Hippocampal formation (tissue), 2 donors: ENCODE measurements at regions not wholly inside any gene's neighbourhood (a gene's known extent, or its start where the extent isn't known, plus 50 kb on each side); places are given as distances from the start of the nearest gene placed in this dataset.

Experiments
- DNase-seq, 2 donors: peaks; one replicate each; lab custom pipeline; 2025; lab: John Stamatoyannopoulos, UW

DNA sequence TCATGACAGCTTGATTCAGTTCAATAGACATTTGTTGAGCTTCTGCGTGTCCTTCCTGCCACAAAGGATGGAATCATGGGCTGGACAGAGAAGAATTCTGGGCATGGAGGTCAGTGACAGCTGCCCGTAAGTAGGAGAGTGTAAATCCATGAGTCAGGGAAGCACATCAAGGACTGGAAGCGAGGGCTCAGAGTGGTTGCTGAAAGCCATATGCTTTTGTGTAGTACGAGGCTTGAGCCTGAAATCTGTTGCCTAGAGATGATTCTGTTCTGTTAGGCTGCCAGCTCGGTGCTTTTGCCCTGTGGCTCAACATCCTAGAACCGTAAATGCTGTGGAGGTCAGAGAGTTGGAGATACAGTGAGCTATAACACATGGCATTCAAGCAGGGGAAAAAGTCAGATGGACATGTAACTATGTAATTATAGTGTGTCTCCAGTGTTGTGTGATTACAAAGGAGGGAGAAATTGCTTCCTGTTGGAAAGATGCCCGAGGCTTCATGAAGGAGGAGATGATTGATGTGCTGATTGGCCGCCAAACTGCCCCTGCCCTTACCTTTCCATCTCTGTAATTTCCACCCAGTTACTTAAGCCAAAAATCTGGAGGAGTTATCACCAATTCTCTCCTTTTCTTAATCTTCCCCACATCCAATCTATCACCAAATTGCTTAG is 92.8 kb upstream of the CACNA1E start:
- DNase-seq = peak in 1 of 2 donors; percentile 12

DNA sequence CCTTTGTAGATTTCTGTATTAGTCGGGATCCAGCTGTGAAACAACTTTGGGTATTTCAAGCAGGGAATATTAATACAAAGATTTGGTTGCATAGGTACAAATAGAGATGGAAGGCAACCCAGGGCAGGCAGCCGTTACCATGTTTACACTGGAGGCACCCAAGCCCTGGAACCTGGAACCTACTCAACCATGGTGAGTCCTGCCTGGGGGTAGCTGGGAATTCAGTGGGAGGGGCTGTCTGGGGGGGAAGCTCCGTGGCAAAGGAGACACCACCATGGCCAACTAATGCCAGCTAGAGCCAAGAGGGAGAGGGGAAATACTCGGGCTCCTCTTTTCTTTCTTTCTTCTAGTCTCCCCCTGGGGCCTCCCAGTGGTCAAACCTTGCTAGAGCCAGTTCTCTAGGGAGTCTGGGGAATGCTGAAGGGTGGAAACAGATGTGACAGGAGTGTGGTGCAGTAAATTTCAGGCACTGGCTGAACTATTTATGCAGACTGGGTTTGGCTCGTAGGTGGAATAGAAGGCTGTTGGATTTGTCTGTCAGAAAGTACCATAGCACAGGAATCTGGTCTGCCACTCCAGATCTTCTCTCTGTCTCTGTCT is 91.9 kb upstream of the CACNA1E start:
- no peak for DNase-seq

DNA sequence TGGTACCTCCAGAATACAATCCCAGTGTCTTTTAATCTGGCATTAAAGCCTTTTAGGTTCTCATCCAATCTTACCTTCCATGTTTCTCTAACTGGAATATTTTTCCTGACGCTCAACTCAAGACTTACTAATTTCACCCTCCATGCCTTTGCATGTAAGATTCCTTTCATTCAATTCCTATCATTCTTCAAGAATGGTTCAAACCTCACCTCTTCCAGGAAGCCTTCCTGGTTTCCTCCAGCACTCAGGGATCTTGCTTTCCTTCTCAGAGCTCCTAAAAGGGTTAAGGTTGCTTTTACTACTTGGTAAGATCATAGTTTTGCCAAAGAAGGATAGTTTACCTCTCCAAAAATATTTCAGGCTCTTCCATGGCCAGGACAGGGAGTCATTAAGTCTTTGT is 91.2 kb upstream of the CACNA1E start:
- DNase-seq = no peak

DNA sequence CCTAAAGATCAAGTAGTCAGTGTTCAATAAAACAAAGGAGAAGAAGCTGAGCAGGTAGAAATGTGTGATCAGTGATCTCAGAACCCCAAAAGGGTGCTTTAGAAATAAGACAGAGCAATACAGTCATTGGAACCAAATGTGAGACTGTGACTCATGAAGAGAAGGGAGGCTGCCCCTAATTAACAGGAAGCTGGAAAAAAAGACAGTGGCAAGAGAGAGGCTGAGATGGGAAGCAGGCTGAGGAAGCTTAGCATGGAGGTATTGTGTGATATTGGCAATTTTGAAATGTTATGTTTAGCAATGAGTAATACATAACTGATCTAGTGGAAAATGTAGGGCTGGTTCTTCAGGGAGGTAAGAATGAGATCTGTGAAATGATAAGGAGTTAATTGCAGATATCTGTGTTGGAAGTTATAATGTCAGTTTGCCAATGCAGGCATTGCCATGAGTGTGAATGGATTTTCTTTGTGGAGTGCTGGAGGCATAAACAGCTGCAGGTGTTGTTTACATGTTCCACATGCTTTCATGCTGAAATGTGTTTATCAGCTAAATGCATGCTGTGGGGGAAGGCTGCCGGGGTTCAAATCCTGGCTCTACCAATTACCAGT is 90.6 kb upstream of the CACNA1E start:
- DNase-seq = no peak

DNA sequence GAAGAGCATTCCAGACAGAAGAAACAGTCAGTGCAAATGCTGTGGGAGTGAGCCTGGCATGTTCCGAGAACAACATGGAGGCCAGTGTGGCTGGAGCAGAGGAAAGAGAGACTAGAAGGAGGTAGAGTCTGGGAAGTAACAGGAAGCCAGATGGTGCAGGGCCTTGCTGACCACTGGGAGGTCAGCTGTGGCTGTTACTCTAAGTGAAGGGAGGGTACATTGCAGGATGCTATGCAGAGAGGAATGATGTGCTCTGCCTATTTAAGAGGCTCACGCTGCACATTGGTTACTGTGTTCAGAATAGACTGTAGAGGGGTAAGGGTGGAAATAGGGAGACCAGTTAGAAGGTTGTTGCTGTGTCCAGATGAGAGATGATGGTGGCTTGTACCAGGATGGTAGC is 88.6 kb upstream of the CACNA1E start:
- no peak for DNase-seq

DNA sequence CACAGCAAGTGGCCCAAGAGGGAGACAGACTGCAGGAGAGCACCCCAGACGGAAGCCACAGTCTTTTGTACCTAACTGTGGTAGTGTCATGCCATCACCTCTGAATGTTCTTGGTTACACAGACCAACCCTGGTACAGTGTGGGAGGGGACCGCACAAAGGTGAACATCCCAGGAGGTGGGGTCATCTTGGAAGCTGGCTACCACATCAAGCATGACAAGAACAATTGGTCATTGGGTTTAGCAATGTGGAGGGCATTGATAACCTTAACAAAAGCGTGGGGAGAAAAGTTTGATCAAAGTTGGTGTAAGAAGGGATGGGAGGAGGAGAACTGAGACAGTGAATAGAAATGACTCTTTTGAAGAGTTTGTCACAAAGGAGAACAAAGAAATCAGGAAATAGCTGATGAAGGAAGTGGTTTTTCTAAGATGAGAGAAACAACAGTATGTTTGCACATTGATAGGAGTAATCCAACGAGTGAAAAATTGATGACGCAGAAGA is 87.1 kb upstream of the CACNA1E start:
- DNase-seq = no peak

DNA sequence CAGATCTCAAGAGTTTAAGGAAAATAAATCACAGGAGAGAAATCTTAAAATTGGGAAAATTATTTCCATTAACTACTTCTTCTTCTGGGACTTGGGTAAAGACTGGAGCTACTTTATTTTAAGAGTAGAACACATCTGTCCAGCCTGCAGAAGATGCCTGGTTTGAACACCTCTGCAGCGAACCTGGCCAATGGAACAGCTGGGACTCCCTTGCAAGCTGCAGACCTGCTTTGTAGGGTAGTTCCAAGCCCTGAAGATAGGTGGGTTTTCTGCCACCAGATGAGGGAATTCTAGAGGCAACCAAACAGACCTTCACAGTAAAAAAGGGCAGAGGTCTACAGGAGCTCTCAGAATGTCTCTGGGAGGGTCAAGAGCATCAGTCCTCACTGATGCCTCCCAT is 86.5 kb upstream of the CACNA1E start:
- DNase-seq = no peak

DNA sequence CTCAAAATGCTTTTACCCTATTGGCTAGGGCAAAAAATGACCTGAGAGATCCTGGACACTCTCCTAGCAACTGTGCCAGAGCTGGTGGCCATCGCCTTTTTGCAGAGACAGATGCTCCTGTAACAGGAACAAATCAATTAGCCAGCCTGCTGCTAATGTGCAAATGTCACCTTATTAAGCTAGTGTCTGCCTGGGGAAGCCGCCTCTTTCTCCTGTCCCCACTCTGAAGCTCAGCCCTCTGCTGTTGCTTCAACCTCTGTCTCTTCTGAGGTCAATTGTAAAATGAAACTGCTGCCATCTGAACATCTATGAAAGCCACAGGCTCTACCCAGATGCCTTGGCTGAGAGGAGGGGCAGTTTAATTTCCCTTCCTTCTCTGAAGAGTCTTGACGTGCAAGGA is 85.5 kb upstream of the CACNA1E start:
- DNase-seq = no peak

DNA sequence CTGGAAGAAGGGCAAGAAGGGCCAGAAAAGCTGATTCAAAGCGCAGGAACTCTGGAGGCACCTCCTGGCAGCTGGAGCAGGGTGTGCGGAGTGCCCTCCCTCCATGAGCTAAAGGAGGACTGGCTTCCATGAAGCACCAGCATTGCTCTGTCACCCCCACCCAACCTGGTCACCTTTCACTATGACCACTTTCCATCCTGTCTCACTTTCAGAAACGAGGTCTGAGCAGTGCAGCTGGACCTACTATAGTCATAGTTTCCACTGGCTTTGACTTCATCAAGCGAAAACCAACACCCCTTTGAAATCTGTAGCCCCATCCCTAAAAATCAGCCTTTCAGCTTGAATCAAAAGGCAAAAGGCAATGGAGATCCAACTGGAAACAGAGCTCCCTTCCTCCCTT is 84.8 kb upstream of the CACNA1E start:
- no peak for DNase-seq

DNA sequence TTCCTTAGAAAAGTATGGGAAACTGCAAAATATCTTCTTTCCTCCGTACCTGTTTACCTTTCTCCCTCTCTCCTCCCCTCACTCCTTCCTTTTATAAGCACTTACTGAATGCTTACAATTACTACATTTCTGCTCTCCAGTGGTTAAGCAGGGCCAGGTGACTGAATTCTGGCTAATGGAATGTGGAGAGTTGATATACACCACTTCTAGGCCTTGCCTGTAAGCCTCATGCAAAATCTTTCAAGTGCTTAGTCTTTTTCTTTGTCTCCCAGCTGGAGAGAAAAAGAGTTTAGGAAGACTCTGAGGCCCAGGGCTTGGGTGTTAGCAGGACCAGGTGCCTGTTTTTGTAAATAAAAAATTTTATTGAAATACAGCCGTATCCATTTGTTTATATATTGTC is 77.7 kb upstream of the CACNA1E start:
- DNase-seq = no peak

DNA sequence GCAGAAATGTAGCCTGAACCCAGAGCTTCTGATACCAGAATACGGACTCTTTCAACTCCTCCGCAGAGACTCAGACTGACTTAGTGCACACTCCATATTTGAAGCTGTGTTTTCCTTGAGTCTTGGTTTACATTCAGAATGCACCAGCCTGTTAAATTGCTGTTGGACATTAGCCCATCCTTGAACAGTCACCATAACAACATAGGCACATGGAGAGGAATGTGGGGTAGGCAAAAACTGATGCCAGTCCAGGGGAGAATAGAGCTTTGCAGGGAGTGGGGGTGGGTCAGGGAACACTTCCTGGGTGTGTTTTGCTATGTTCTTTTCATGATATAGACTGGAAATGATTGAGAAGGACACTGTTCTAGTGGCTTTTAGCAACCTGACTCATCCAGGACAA is 76.3 kb upstream of the CACNA1E start:
- DNase-seq = peak in 1 of 2 donors; percentile 6

DNA sequence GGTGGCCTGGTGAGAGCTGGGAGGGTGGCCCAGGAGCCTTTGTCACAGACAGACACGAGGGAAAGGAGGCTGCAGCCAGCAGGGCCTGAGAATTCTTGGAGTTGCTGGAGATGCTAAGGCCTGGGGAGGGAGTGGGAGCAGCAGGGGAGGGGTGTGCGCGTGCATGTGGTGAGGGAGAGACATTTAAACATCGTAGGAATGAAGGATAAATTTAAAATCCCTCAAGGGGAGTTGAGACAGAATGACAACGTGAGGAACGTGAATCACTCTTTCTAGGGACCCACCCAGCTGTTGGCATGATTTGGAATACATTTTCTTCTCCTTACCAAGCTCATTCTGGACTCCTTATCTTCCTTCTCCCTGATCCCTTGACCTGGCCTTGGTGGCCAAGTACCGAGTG is 73.3 kb upstream of the CACNA1E start:
- DNase-seq = no peak

DNA sequence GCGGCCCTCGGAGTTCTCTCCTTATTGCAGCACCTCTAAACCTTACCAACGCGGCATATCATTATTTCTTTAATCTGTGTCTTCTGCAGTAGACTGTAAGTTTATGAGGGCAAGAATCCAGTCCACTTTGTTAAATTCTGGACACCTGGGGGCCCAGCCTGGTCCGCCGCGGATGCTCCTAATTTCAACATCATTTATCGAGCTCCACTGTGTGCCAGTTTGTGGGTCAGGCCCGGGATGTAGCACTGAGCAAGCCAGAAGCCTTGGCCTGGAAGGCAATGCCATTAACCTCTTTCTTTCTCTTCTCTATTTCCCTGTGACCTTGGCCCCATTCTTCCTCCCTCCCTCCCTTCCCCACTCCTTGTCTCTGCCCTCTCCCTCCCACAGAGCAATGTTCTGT is 70.6 kb upstream of the CACNA1E start:
- no peak for DNase-seq

DNA sequence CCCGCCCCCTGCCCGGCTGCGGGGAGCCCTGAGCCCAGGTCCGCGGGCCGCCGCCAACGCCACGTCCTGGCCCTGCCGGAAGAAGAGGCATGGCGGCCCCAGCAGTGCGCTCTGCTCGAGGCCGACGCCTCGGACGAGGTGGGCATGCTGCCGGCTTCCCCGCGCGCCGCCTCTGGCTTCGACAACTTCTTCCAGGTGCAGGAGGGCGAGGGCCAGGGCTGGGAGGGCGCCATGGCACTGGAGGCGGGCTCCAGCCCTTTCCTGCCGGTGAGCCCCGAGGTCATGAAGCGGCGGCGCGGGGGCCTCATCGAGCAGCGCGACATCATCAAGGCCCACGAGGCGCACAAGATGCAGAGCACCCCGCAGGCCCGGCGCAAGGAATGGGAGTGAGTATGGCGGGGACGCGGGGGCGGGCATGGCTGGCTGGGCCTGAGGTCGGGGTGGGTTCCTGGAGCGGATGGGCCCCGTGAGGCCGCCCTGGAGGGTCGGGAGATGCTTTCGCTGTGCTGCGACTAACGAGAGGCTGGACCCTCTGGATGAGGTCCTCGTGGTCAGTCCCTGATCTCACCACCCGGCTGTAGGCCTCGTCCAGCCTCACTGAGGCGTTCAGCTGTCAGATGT is 70.0 kb upstream of the CACNA1E start:
- DNase-seq = no peak

DNA sequence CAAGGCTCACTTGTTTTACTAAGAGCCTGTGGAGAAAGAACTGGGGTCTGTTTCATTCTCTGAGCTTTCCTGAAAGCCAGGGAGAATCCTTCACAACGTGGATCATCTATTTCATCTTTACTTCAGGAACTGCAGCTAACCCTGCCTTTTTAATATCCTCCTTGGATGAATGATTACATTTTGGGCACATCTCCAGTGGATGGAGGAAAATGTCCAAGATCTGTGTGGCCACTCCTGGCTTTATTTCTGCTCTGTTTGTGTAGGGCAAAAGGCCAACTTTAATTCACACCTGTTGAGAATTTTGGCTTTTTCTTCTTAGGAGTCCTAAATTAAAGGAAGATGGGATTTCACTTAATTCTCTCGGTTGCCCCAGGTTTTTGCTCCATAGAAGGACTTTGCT is 69.5 kb upstream of the CACNA1E start:
- no peak for DNase-seq

DNA sequence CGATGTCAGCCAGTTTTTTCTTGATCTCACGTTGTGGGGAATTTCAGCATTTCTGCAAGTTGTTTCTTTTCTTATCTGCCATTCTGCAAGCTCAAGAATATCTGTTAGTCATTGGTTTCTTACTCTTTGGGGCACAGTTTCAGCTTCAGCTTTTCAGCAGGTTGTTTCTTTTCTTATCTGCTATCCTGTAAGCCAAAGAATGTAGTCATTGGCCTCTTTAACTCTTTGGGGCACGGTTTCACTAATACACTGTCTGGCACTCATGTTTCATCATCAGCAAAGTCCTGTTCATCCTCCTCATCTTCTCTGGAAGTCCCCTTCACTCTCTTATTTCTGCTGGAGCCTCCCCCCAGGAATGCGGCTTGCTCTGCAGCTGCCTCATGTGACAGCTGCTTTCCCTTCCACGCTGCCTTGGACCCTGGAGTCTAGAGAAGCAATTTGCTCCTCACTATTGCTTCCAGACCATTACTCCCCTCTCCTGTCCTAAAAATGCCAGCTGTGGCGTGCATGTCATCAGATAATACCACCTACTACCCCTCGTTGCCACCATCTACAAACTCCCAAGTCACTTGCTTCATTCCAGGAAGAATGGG is 67.0 kb upstream of the CACNA1E start:
- DNase-seq = no peak

DNA sequence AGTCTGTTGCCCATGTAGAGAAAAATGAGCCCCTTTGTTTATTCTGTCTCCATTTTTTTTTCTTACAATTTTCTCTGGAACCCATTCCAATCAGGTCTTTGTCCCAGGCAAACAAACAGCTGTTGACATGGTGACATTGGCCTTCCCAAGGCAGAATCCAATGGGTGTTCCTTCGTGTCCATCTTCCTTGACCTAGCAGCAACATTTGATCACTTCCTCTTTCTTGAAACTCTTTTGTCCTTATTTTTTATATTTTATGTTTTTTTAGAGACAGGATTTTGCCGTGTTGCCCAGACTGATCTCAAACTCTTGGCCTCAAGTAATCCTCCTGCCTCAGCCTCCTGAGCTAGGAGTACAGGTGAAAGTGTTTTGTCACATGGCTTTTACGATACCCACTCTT is 65.4 kb upstream of the CACNA1E start:
- DNase-seq = no peak

DNA sequence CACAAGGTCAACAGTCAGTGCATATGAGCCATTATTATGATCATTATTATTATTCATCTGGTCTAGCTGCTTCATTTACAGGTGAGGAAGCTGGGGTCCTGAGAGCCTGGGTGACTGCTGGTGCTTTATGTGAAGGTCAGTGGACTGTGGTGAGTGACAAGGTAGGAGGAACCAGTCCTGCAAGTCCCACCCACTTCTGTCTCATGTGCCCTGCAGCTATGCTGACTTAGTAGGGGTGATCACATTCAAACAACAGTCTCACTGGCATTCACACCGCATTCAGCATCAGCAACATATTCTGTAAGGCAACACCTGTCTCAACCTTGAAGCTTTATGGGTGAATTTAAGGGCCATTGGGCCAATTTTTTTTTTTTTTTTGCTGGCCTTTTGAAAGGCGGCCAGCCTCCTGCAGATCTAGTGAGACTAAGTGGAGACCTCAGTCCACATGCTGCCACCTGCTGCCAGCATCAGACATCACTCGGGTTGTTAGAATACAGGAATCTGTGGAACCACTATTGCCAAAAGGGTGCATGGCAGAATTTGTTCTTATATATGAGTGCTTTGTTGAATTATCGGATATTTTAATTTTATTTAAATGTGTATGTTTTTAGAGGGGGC is 59.9 kb upstream of the CACNA1E start:
- peak in 1 of 2 donors; percentile 54 for DNase-seq

DNA sequence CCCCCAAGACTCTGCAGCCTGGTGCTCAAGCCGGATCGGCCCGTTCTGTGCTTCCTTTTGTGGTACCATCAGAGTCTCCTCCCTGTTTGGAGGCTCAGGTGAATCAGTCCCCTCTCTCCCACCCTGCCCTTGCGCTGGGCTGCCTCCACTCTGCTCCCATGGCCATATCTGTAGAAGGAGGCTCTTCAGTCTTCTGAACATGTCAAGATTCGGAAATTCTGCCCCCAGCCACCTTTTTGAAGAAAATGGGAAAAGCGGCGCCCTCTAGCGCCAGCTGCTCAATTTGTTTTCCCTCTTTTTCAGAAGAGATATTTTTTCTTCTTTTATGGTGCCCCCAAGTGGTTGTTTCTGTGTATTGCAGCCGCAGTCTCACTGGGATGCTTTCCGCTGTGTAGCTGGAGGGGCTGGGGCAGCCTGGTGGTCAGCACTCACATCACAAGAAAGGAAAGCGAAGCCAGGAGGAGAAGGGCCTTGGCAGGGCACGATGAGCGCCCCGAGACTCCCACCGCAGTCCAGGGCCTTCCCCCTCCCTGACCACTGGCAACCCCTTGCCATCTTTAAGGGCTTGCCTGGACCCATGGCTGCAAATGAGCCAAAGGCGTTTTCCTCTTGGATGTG is 58.4 kb upstream of the CACNA1E start:
- DNase-seq = peak; percentile 50 to 76

DNA sequence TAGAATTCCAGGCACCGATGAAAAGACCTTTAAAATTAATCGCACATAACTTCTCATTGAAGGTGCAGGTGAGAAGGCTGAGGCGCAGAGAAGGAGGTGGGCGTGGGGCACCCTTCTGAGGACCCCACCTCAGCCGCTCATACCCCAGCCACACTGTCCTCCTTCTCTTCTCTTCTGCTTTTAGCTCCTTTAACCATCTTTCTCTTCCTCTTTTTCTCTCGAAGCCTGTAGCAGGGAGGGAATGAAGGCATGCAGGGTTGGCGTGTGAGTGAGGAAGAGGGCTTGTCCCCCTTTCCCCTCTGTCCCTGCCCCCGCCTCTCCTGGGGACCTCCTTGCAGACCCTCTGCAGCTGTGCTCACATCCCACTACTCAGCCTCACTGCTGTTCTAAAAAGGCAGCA is 57.8 kb upstream of the CACNA1E start:
- no peak for DNase-seq

DNA sequence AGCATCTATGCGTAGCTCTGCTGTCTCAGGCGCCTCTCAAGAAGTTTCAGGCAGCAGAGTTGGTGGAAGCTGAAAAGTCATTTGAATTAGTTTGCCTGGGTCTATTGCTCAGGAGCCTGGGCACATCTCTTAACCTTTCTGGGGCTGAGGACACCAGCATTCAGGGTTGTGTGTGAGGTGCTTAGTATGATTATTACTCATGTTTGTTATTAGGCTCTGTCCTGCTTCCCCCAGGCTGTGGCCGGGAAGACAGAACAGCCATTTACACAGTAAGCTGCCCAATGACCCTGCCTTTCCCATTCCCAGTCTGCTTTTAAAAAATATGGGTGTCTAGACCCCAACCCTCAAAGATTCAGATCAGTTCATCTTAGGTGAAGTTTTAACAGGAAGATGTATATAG is 53.9 kb upstream of the CACNA1E start:
- no peak for DNase-seq
